Cerebellar nuclear complex (tissue), 1 donor: ENCODE measurements at regions not wholly inside any gene's neighbourhood (a gene's known extent, or its start where the extent isn't known, plus 50 kb on each side); places are given as distances from the start of the nearest gene placed in this dataset.
"Not testable (repeated sequence)": the region's sequence is repeated elsewhere in the genome, so short reads cannot be mapped to it uniquely, and the experiment has no call there.

Source experiments
- DNase-seq, 2 experiments: peaks; one replicate each; lab custom pipeline; 2025; lab: John Stamatoyannopoulos, UW

- no peak for DNase-seq
Measured at GRCh38 chr5:168092209-168093185, 198.9 kb upstream of the WWC1 start.

- no peak for DNase-seq
Measured at GRCh38 chr5:168093200-168093910, 198.1 kb upstream of the WWC1 start.

- DNase-seq = no peak
Measured at GRCh38 chr5:168096525-168096924, 194.9 kb upstream of the WWC1 start.

- no peak for DNase-seq
Measured at GRCh38 chr5:168097876-168098653, 193.4 kb upstream of the WWC1 start.

GRCh38 chr5:168101352-168101751 is 190.1 kb upstream of the WWC1 start:
- no peak for DNase-seq

- DNase-seq = not testable (repeated sequence)
Measured at GRCh38 chr5:168103018-168103417, 188.4 kb upstream of the WWC1 start.

GRCh38 chr5:168104350-168104749 is 187.1 kb upstream of the WWC1 start:
- DNase-seq = no peak

GRCh38 chr5:168104811-168105481 is 186.5 kb upstream of the WWC1 start:
- DNase-seq = no peak

GRCh38 chr5:168106008-168106761 is 185.3 kb upstream of the WWC1 start:
- DNase-seq = no peak

- DNase-seq = no peak
Measured at GRCh38 chr5:168109441-168109840, 182.0 kb upstream of the WWC1 start.

GRCh38 chr5:168110384-168110783 is 181.1 kb upstream of the WWC1 start:
- DNase-seq = no peak

- DNase-seq = no peak
Measured at GRCh38 chr5:168110870-168111832, 180.3 kb upstream of the WWC1 start.

GRCh38 chr5:168114444-168115017 is 176.9 kb upstream of the WWC1 start:
- no peak for DNase-seq

GRCh38 chr5:168117469-168117868 is 174.0 kb upstream of the WWC1 start:
- no peak for DNase-seq

- no peak for DNase-seq
Measured at GRCh38 chr5:168118042-168118668, 173.3 kb upstream of the WWC1 start.

- no peak for DNase-seq
Measured at GRCh38 chr5:168120401-168121137, 170.9 kb upstream of the WWC1 start.

GRCh38 chr5:168121138-168121494 is 170.3 kb upstream of the WWC1 start:
- no peak for DNase-seq
